ENCODE measurements at regions not wholly inside any gene's neighbourhood (a gene's known extent, or its start where the extent isn't known, plus 50 kb on each side); places are given as distances from the start of the nearest gene placed in this dataset.

DNA sequence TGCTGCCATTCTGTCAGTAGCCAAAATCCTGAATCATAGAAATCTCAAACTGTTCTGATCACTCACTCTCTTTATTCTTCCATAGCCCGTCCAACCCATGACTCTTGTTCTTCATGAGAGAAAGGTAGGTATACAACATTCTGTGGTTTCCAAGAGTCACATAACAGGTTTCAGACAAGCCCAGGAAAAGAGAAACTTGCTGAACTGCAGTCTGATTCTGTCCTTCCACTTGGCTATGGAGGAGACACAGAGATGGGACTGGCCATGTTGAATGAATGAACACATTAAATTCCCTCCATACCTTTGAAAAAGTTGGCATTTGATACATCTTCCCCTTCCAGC is 880.2 kb upstream of the CELF4 start:
- no peaks in the 10 kb centered on the region for H3K27me3 ChIP-seq (ENCODE audit: control insufficient read depth in 2 of 2, insufficient read depth in 2 of 2, low read length in 2 of 2)
- no peaks in the 10 kb centered on the region for H3K79me2 ChIP-seq (ENCODE audit: control insufficient read depth, insufficient read depth, low read length)
- TF ChIP-seq JUN (IDR thresholded peaks at IDR 0.05; ENCODE audit: borderline replicate concordance, insufficient read depth, insufficient read length, low read depth), result no peak
- TF ChIP-seq MYC (IDR thresholded peaks at IDR 0.05; ENCODE audit: low read depth, low read length), result no peak
- no peak for TF ChIP-seq GATA2 (IDR thresholded peaks at IDR 0.05; ENCODE audit: insufficient read depth, insufficient read length, low read depth, low read length)
- TF ChIP-seq POLR2AphosphoS5 (IDR thresholded peaks at IDR 0.05; ENCODE audit: insufficient read depth, low read depth, low read length), result no peak
- no peak for TF ChIP-seq POLR2A (IDR thresholded peaks at IDR 0.05; ENCODE audit: low read depth, low read length)
- no peak for TF ChIP-seq MAX (IDR thresholded peaks at IDR 0.05; ENCODE audit: insufficient read depth, insufficient read length)
- TF ChIP-seq FOS (IDR thresholded peaks at IDR 0.05; ENCODE audit: borderline replicate concordance, insufficient read depth, low read length), result no peak
- TF ChIP-seq EZH2 (IDR thresholded peaks at IDR 0.05; ENCODE audit: borderline replicate concordance, low read depth, low read length, severe bottlenecking), result no peak
- TF ChIP-seq CTCF (IDR thresholded peaks at IDR 0.05; ENCODE audit: extremely low read depth in 1 of 2, insufficient read depth in 1 of 2, low read depth in 1 of 2, low read length in 2 of 2), result no peak
- no peak overlapping the region for H3K27ac ChIP-seq (ENCODE audit: insufficient read depth, low read depth, low read length)
- POLR2A ChIA-PET, result no interaction called here
- no peaks in the 10 kb centered on the region for H3K4me1 ChIP-seq (ENCODE audit: control insufficient read depth, extremely low read depth, insufficient read depth, low read length)
- CTCF ChIA-PET, result no interaction called here
- no peak for DNase-seq (ENCODE audit: low read depth, low spot score)
- BruUV-seq (replicated peaks), result no TSS peak
- dilution Hi-C loops (cut with MboI; ENCODE audit: extremely low pct_ligation_motif_present, low sequenced_read_pairs), result no loop called here
- no peak overlapping the region for H3K4me2 ChIP-seq (ENCODE audit: insufficient read depth, low read length)
- H3K9me3 ChIP-seq (replicated peaks; ENCODE audit: control insufficient read depth, insufficient read depth, low read length), result peaks cover 6% of the 10 kb centered on the region
- no peak overlapping the region for H2AFZ ChIP-seq (ENCODE audit: low read depth, low read length)
- no peak overlapping the region for H3K4me3 ChIP-seq (replicated peaks in 1 of 3; ENCODE audit: insufficient read depth in 1 of 3, low read depth in 1 of 3, low read length in 3 of 3)
- no peaks in the 10 kb centered on the region for H3K36me3 ChIP-seq (ENCODE audit: control insufficient read depth in 2 of 2, extremely low read depth in 1 of 2, insufficient read depth in 2 of 2, low read length in 2 of 2)
- FAIRE-seq, result no peak
- no peaks in the 10 kb centered on the region for H4K20me1 ChIP-seq (replicated peaks; ENCODE audit: control insufficient read depth, extremely low read depth, insufficient read depth, low read length)
- intact Hi-C loops (cut with micrococcal nuclease), result no loop called here
- no peaks in the 10 kb centered on the region for H3K9me1 ChIP-seq (replicated peaks; ENCODE audit: control insufficient read depth, extremely low read depth, insufficient read depth, low read length)
- H3K9ac ChIP-seq (replicated peaks; ENCODE audit: extremely low read depth, insufficient read depth, low read length), result no peak overlapping the region

Measured in endothelial cell of umbilical vein (primary cell).